Neural progenitor cell (in vitro differentiated cells): ENCODE measurements at regions not wholly inside any gene's neighbourhood (a gene's known extent, or its start where the extent isn't known, plus 50 kb on each side); places are given as distances from the start of the nearest gene placed in this dataset.

Source experiments
- DNase-seq: peaks from one replicate; pipeline ENCODE4 v3.0.0-alpha.2; 2016; ENCODE audit warnings: low spot score
- H2AFZ ChIP-seq: fragments of 200-600 bp; sonication (generic); replicated peaks from 2 replicates; pipeline ENCODE4 v1.6.1; 2016; ENCODE audit warnings: antibody characterized with exemption
- H3F3A ChIP-seq: fragments of 200-600 bp; sonication (generic); 2 replicates; pipeline ENCODE4 v1.6.1; 2016; ENCODE audit warnings: antibody characterized with exemption, low read depth
- H3K27ac ChIP-seq: fragments of 200-600 bp; sonication (generic); 2 replicates; pipeline ENCODE4 v1.5.1; 2016; ENCODE audit warnings: mild to moderate bottlenecking
- H3K27me3 ChIP-seq: fragments of 200-600 bp; sonication (generic); 2 replicates; pipeline ENCODE4 v1.6.1; 2016; ENCODE audit warnings: mild to moderate bottlenecking, moderate library complexity
- H3K36me3 ChIP-seq: fragments of 200-600 bp; sonication (generic); 2 replicates; pipeline ENCODE4 v1.5.1; 2016
- H3K4me1 ChIP-seq: fragments of 200-600 bp; sonication (generic); 2 replicates; pipeline ENCODE4 v1.6.1; 2016; ENCODE audit warnings: mixed run types
- H3K4me2 ChIP-seq: fragments of 200-600 bp; sonication (generic); 2 replicates; pipeline ENCODE4 v1.6.1; 2016
- H3K4me3 ChIP-seq: fragments of 200-600 bp; sonication (generic); 2 replicates; pipeline ENCODE4 v1.5.1; 2016
- H3K79me2 ChIP-seq: fragments of 200-600 bp; sonication (generic); 2 replicates; pipeline ENCODE4 v1.6.1; 2016; ENCODE audit warnings: low read depth
- H3K9ac ChIP-seq: fragments of 200-600 bp; sonication (generic); 2 replicates; pipeline ENCODE4 v1.6.1; 2016
- H3K9me3 ChIP-seq: fragments of 200-600 bp; sonication (generic); 2 replicates; pipeline ENCODE4 v1.5.1; 2016; ENCODE audit warnings: low read depth
- H4K20me1 ChIP-seq: fragments of 200-600 bp; sonication (generic); 2 replicates; pipeline ENCODE4 v1.6.1; 2016; ENCODE audit warnings: low read depth
- H3K27ac Mint-ChIP-seq: 3 replicates; pipeline ENCODE4 v1.8.0; 2021; ENCODE audit warnings: mixed read lengths
- H3K27me3 Mint-ChIP-seq: 2 replicates; pipeline ENCODE4 v1.8.0; 2022; ENCODE audit warnings: low read depth, mild to moderate bottlenecking, inconsistent platforms, moderate library complexity, mixed read lengths; ENCODE audit not compliant: insufficient read depth
- H3K36me3 Mint-ChIP-seq: 3 replicates; pipeline ENCODE4 v1.8.0; 2021; ENCODE audit warnings: mixed read lengths
- H3K4me1 Mint-ChIP-seq: 3 replicates; pipeline ENCODE4 v1.8.0; 2021; ENCODE audit warnings: mixed read lengths
- H3K4me3 Mint-ChIP-seq: 3 replicates; pipeline ENCODE4 v1.8.0; 2021; ENCODE audit warnings: mild to moderate bottlenecking, moderate library complexity, mixed read lengths
- H3K9me3 Mint-ChIP-seq: 3 replicates; pipeline ENCODE4 v1.8.0; 2020; ENCODE audit warnings: mixed read lengths
- CTCF ChIP-seq: fragments of 200-600 bp; sonication (generic); IDR thresholded peaks from 2 replicates; pipeline ENCODE4 v1.5.1; 2017; ENCODE audit warnings: antibody characterized with exemption, mild to moderate bottlenecking
- EZH2 ChIP-seq: fragments of 200-600 bp; sonication (generic); IDR thresholded peaks from 2 replicates; pipeline ENCODE4 v1.6.1; 2017; ENCODE audit warnings: antibody characterized with exemption, mild to moderate bottlenecking, moderate library complexity
- EZH2phosphoT487 ChIP-seq: fragments of 200-600 bp; sonication (generic); IDR thresholded peaks from 2 replicates; pipeline ENCODE4 v1.6.1; 2017; ENCODE audit warnings: antibody characterized with exemption

- no peaks in the 10 kb centered on the region for H3K79me2 ChIP-seq
- H3K27ac ChIP-seq: no peak overlapping the region
- Mint-ChIP-seq H3K4me3 (peak overlapping the region; percentile 77), H3K27ac (no peak overlapping the region), H3K4me1 (peaks cover 29% of the 10 kb centered on the region), H3K27me3 (peaks cover 19% of the 10 kb centered on the region), H3K9me3 (no peaks in the 10 kb centered on the region), H3K36me3 (no peaks in the 10 kb centered on the region)
- peak overlapping the region; percentile 36 for H3K4me3 ChIP-seq
- no peaks in the 10 kb centered on the region for H3K36me3 ChIP-seq
- TF ChIP-seq CTCF (no peak), EZH2 (peak; percentile 55), EZH2phosphoT487 (peak; percentile 60)
- H3F3A ChIP-seq: no peaks in the 10 kb centered on the region
- peak; percentile 53 for DNase-seq
- peaks cover 18% of the 10 kb centered on the region for H3K4me1 ChIP-seq
- no peak overlapping the region for H3K9ac ChIP-seq
- H3K4me2 ChIP-seq: peak overlapping the region; percentile 77
- H3K27me3 ChIP-seq: peaks cover 77% of the 10 kb centered on the region
- H2AFZ ChIP-seq: no peak overlapping the region
- no peaks in the 10 kb centered on the region for H3K9me3 ChIP-seq
- no peaks in the 10 kb centered on the region for H4K20me1 ChIP-seq
These were observed 174.1 kb upstream of the RTL1 start for GRCh38 chr14:101077481-101078074.

- no peaks in the 10 kb centered on the region for H3K79me2 ChIP-seq
- H3K27ac Mint-ChIP-seq: no peak overlapping the region
- H3K4me1 ChIP-seq: peaks cover 13% of the 10 kb centered on the region
- TF ChIP-seq CTCF (no peak), EZH2 (no peak), EZH2phosphoT487 (no peak)
- H2AFZ ChIP-seq: no peak overlapping the region
- no peak overlapping the region for H3K4me2 ChIP-seq
- no peak overlapping the region for H3K4me3 ChIP-seq
- no peaks in the 10 kb centered on the region for H3K36me3 Mint-ChIP-seq
- H3K4me1 Mint-ChIP-seq: peaks cover 24% of the 10 kb centered on the region
- H3K36me3 ChIP-seq: no peaks in the 10 kb centered on the region
- H3K9me3 ChIP-seq: no peaks in the 10 kb centered on the region
- H3K27me3 Mint-ChIP-seq: peaks cover 19% of the 10 kb centered on the region
- peaks cover 69% of the 10 kb centered on the region for H3K27me3 ChIP-seq
- no peaks in the 10 kb centered on the region for H3F3A ChIP-seq
- H3K4me3 Mint-ChIP-seq: peak overlapping the region; percentile 64
- H3K9me3 Mint-ChIP-seq: peaks cover 2% of the 10 kb centered on the region
- no peak overlapping the region for H3K27ac ChIP-seq
- H3K9ac ChIP-seq: no peak overlapping the region
- no peaks in the 10 kb centered on the region for H4K20me1 ChIP-seq
- no peak for DNase-seq
These were observed 174.8 kb upstream of the RTL1 start for GRCh38 chr14:101078170-101078891.

GRCh38 chr14:101078892-101079221 lies 175.3 kb upstream of the RTL1 start:
- H3K36me3 Mint-ChIP-seq: no peaks in the 10 kb centered on the region
- Histone ChIP-seq H3K4me1 (peaks cover 10% of the 10 kb centered on the region), H3K27me3 (peaks cover 64% of the 10 kb centered on the region), H3K36me3 (no peaks in the 10 kb centered on the region), H2AFZ (no peak overlapping the region), H3K79me2 (no peaks in the 10 kb centered on the region), H4K20me1 (no peaks in the 10 kb centered on the region), H3K4me2 (no peak overlapping the region), H3K9ac (no peak overlapping the region), H3K9me3 (no peaks in the 10 kb centered on the region), H3K27ac (no peak overlapping the region), H3F3A (no peaks in the 10 kb centered on the region), H3K4me3 (no peak overlapping the region)
- H3K9me3 Mint-ChIP-seq: peaks cover 2% of the 10 kb centered on the region
- no peak for DNase-seq
- H3K27me3 Mint-ChIP-seq: peaks cover 16% of the 10 kb centered on the region
- no peak overlapping the region for H3K27ac Mint-ChIP-seq
- peaks cover 23% of the 10 kb centered on the region for H3K4me1 Mint-ChIP-seq
- H3K4me3 Mint-ChIP-seq: no peak overlapping the region
- TF ChIP-seq EZH2 (no peak), EZH2phosphoT487 (no peak), CTCF (no peak)
